Loucy (cell line): ENCODE measurements at regions not wholly inside any gene's neighbourhood (a gene's known extent, or its start where the extent isn't known, plus 50 kb on each side); places are given as distances from the start of the nearest gene placed in this dataset.

ENCODE experiments used
- H2AFZ ChIP-seq: fragments of 200-600 bp; sonication (generic); 2 replicates; pipeline ENCODE4 v1.6.0; 2016; ENCODE audit warnings: antibody characterized with exemption, mild to moderate bottlenecking, low read length, moderate library complexity
- H3F3A ChIP-seq: fragments of 200-600 bp; 2 replicates; pipeline ENCODE4 v1.6.0; 2016; ENCODE audit warnings: antibody characterized with exemption, low read depth, mild to moderate bottlenecking
- H3K27me3 ChIP-seq: fragments of 200-600 bp; sonication (generic); 2 replicates; pipeline ENCODE4 v1.6.1; 2014; ENCODE audit warnings: low read length, mild to moderate bottlenecking; ENCODE audit not compliant: insufficient read depth, poor library complexity, severe bottlenecking
- H3K36me3 ChIP-seq: fragments of 200-600 bp; sonication (generic); 2 replicates; pipeline ENCODE4 v1.6.1; 2016; ENCODE audit warnings: low read length; ENCODE audit not compliant: insufficient read depth
- H3K4me1 ChIP-seq: fragments of 200-600 bp; sonication (generic); 2 replicates; pipeline ENCODE4 v1.5.1; 2014; ENCODE audit warnings: low read length, mild to moderate bottlenecking; ENCODE audit not compliant: insufficient read depth, poor library complexity, severe bottlenecking
- H3K4me2 ChIP-seq: fragments of 200-600 bp; sonication (generic); 2 replicates; pipeline ENCODE4 v1.6.0; 2014; ENCODE audit warnings: antibody characterized with exemption, low read length, low read depth, mild to moderate bottlenecking; ENCODE audit not compliant: poor library complexity, severe bottlenecking
- H3K4me3 ChIP-seq: fragments of 200-600 bp; sonication (generic); 2 replicates; pipeline ENCODE4 v1.5.1; 2014; ENCODE audit warnings: low read length, mild to moderate bottlenecking, mixed read lengths; ENCODE audit not compliant: poor library complexity, severe bottlenecking
- H3K79me2 ChIP-seq: fragments of 200-600 bp; sonication (generic); 2 replicates; pipeline ENCODE4 v1.6.1; 2014; ENCODE audit warnings: low read length; ENCODE audit not compliant: insufficient read depth
- H3K9ac ChIP-seq: fragments of 200-600 bp; sonication (generic); 2 replicates; pipeline ENCODE4 v1.6.0; 2014; ENCODE audit warnings: mild to moderate bottlenecking, low read depth, low read length, moderate library complexity; ENCODE audit not compliant: poor library complexity, severe bottlenecking
- H3K9me2 ChIP-seq: fragments of 200-600 bp; sonication (generic); replicated peaks from 2 replicates; pipeline ENCODE4 v1.6.1; 2016; ENCODE audit warnings: low read depth, low read length, mixed read lengths
- H3K9me3 ChIP-seq: fragments of 200-600 bp; sonication (generic); 2 replicates; pipeline ENCODE4 v1.6.1; 2014; ENCODE audit warnings: mild to moderate bottlenecking, antibody characterized with exemption, low read length, low read depth; ENCODE audit not compliant: insufficient read depth
- H4K20me1 ChIP-seq: fragments of 200-600 bp; sonication (generic); 2 replicates; pipeline ENCODE4 v1.6.0; 2014; ENCODE audit warnings: antibody characterized with exemption, low read length, mild to moderate bottlenecking; ENCODE audit not compliant: insufficient read depth, poor library complexity, severe bottlenecking
- EZH2phosphoT487 ChIP-seq: fragments of 200-600 bp; IDR thresholded peaks from 2 replicates; pipeline ENCODE4 v1.6.1; 2018; ENCODE audit warnings: antibody characterized with exemption, mild to moderate bottlenecking, moderate library complexity, borderline replicate concordance
- TF ChIP-seq, protein P1 (sequence below): fragments of 200-600 bp; sonication (generic); conservative IDR thresholded peaks from 2 replicates; pipeline ENCODE4 v1.5.1; 2014; ENCODE audit warnings: mild to moderate bottlenecking, antibody characterized with exemption, low read length

DNA sequence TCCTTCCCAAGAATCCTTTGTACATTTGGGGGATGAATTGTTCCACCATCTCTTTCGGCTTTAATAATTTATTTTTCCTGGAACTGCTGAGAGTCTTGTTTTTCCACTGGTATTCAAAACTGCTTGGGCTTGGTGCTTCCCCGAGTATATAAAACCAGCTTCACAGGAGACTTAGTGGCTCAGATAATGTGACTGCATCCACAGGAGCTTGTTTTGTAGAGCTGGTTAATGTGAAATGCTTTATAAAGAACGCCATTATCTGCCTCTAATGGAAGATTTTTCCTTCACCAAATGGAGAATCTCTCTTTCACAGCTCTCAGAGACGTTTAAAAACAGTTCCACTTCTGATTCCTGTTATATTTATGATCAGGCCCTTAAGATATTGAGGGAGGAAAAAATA is 935.5 kb downstream of the RAB28 start:
- Histone ChIP-seq H3F3A (no peaks in the 10 kb centered on the region), H3K9me3 (no peaks in the 10 kb centered on the region), H2AFZ (no peak overlapping the region), H4K20me1 (no peaks in the 10 kb centered on the region), H3K4me1 (no peaks in the 10 kb centered on the region), H3K4me3 (no peak overlapping the region), H3K79me2 (no peaks in the 10 kb centered on the region), H3K9me2 (no peaks in the 10 kb centered on the region), H3K36me3 (no peaks in the 10 kb centered on the region), H3K9ac (no peak overlapping the region), H3K4me2 (no peak overlapping the region), H3K27me3 (no peaks in the 10 kb centered on the region)
- TF ChIP-seq, protein P1, sequence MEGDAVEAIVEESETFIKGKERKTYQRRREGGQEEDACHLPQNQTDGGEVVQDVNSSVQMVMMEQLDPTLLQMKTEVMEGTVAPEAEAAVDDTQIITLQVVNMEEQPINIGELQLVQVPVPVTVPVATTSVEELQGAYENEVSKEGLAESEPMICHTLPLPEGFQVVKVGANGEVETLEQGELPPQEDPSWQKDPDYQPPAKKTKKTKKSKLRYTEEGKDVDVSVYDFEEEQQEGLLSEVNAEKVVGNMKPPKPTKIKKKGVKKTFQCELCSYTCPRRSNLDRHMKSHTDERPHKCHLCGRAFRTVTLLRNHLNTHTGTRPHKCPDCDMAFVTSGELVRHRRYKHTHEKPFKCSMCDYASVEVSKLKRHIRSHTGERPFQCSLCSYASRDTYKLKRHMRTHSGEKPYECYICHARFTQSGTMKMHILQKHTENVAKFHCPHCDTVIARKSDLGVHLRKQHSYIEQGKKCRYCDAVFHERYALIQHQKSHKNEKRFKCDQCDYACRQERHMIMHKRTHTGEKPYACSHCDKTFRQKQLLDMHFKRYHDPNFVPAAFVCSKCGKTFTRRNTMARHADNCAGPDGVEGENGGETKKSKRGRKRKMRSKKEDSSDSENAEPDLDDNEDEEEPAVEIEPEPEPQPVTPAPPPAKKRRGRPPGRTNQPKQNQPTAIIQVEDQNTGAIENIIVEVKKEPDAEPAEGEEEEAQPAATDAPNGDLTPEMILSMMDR, result no peak
- TF ChIP-seq EZH2phosphoT487, result no peak

DNA sequence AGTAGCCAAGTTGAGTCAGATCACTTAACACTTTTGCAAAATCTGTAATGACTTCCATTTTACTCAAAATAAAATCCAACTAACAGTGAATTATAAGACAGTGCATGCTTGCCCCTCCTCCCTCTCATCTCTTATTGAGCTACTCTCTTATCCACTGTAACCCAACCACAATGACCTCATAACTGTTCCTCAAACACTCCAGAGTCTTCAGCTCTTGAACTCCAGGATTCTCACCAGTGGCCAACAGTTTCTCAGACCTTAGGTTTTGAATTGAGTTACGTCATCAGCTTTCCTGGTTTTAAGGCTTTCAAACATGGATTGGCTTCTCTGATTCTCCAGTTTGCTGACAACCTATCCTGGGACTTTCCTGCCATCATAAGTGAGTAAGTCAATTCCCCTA is 938.3 kb downstream of the RAB28 start:
- no peaks in the 10 kb centered on the region for H3K9me2 ChIP-seq
- H3K36me3 ChIP-seq, result no peaks in the 10 kb centered on the region
- H3K27me3 ChIP-seq, result no peaks in the 10 kb centered on the region
- no peaks in the 10 kb centered on the region for H3F3A ChIP-seq
- no peak overlapping the region for H3K4me2 ChIP-seq
- no peaks in the 10 kb centered on the region for H4K20me1 ChIP-seq
- TF ChIP-seq, protein P1, result no peak
- TF ChIP-seq EZH2phosphoT487, result no peak
- H3K9me3 ChIP-seq, result no peaks in the 10 kb centered on the region
- H2AFZ ChIP-seq, result no peak overlapping the region
- no peaks in the 10 kb centered on the region for H3K79me2 ChIP-seq
- H3K4me1 ChIP-seq, result no peaks in the 10 kb centered on the region
- H3K4me3 ChIP-seq, result no peak overlapping the region
- H3K9ac ChIP-seq, result no peak overlapping the region

DNA sequence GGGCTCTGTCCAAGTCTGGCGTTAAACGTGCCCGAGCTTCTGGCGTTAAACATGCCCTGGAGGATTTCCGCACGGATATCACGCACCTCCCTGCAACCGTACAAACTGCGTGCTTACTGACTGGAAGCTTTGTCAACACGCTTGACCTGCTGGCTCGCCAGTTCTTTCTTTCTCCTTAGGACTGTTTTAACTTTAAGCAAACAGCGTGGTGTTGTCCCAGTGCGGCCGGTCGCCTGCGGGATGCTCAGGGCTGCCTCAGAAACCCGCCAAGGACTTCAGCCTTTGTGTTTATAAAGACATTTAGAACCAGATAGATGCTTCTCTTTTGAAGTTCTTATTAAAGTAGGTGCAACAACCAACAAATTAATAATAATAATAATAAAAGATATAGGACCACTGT is 946.0 kb downstream of the RAB28 start:
- no peak overlapping the region for H3K9ac ChIP-seq
- H3K79me2 ChIP-seq, result no peaks in the 10 kb centered on the region
- no peaks in the 10 kb centered on the region for H4K20me1 ChIP-seq
- H2AFZ ChIP-seq, result no peak overlapping the region
- H3F3A ChIP-seq, result no peaks in the 10 kb centered on the region
- no peaks in the 10 kb centered on the region for H3K36me3 ChIP-seq
- H3K4me2 ChIP-seq, result no peak overlapping the region
- H3K27me3 ChIP-seq, result no peaks in the 10 kb centered on the region
- no peak for TF ChIP-seq EZH2phosphoT487
- TF ChIP-seq, protein P1, result no peak
- no peaks in the 10 kb centered on the region for H3K9me2 ChIP-seq
- H3K9me3 ChIP-seq, result no peaks in the 10 kb centered on the region
- no peak overlapping the region for H3K4me3 ChIP-seq
- no peaks in the 10 kb centered on the region for H3K4me1 ChIP-seq
